Inflammatory macrophage treated with lipopolysaccharide for 1 hour (primary cell): ENCODE measurements at regions not wholly inside any gene's neighbourhood (a gene's known extent, or its start where the extent isn't known, plus 50 kb on each side); places are given as distances from the start of the nearest gene placed in this dataset.
"Not testable (repeated sequence)": the region's sequence is repeated elsewhere in the genome, so short reads cannot be mapped to it uniquely, and the experiment has no call there.

Experiments
- DNase-seq, 2 donors: peaks; one replicate each; pipeline ENCODE4 v3.0.0-alpha.2; 2020 to 2022

- DNase-seq: no peak
Measured at GRCh38 chr5:36435516-36435915, 133.8 kb upstream of the RANBP3L start.

- no peak for DNase-seq
Measured at GRCh38 chr5:36436306-36436705, 134.6 kb upstream of the RANBP3L start.

- DNase-seq: no peak
Measured at GRCh38 chr5:36438765-36439561, 137.3 kb upstream of the RANBP3L start.

- DNase-seq: no peak
Measured at GRCh38 chr5:36440300-36440699, 138.6 kb upstream of the RANBP3L start.

DNA sequence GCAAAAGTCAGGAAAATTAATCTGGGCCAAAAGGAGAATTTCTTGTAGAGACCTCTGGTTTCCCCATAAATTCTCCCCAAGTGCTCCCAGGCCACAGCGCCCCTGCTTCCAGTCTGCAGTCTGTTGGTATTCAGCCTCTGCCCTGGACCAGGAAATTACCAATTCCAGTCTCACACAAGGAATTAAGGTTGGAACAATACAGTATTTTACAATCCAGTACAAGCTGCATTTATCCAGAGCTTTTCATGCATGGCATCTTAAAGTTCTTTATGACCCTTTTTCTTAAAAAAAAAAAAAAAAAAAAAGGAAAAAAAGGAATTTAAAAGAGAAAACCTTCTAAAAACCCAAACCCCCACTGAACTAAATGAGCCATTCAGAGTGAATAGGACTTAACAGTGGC is 139.6 kb upstream of the RANBP3L start:
- no peak for DNase-seq

DNA sequence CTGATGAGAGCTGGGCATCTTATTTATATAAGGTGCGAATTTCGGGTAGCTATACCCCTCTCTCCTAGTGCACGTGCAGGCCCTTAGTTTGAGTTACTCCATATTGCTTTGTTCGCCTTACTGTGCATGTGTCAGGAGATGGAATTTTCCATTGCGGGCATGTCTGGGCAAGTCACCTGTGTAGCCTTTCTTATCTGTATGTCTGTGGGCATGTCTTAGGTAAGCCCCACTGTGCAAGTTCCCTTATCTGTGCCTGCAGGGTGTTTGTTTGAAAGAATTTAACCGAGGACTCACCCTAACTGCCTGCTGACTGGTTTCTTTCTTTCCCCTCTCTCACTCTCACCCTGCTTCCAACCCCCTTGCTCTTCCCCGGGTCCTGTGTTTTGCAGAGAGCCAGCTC is 140.7 kb upstream of the RANBP3L start:
- DNase-seq: no peak

DNA sequence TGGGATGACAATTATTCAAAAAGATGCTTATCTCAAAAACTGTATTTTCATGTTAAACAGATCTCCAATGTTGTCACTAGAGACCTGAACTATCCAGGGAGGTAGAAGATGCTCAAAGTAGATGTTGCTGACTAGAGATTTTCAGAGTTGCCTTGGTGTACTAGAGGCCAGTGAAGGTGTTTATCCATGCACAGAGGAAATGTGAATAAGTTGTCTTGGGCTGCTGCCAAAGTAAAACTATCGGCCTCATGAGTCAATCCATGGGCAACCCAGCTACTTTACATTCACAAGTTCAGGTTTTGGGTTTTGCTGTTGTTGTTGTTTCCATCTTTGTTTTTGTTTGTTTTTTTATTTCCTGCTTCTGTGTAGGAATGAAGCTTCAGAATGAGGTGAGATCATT is 141.1 kb upstream of the RANBP3L start:
- no peak for DNase-seq

GRCh38 chr5:36443941-36444340 is 142.2 kb upstream of the RANBP3L start:
- no peak for DNase-seq

GRCh38 chr5:36444582-36445418 is 143.1 kb upstream of the RANBP3L start:
- DNase-seq: peak; percentile 6 to 7

- DNase-seq: no peak
Measured at GRCh38 chr5:36447776-36448175, 146.1 kb upstream of the RANBP3L start.

- DNase-seq: no peak
Measured at GRCh38 chr5:36450229-36451014, 148.7 kb upstream of the RANBP3L start.

- no peak for DNase-seq
Measured at GRCh38 chr5:36452424-36453006, 150.8 kb upstream of the RANBP3L start.

GRCh38 chr5:36457511-36458270 is 148.7 kb upstream of the SLC1A3 start:
- no peak for DNase-seq

GRCh38 chr5:36458746-36459145 is 147.7 kb upstream of the SLC1A3 start:
- DNase-seq: no peak

DNA sequence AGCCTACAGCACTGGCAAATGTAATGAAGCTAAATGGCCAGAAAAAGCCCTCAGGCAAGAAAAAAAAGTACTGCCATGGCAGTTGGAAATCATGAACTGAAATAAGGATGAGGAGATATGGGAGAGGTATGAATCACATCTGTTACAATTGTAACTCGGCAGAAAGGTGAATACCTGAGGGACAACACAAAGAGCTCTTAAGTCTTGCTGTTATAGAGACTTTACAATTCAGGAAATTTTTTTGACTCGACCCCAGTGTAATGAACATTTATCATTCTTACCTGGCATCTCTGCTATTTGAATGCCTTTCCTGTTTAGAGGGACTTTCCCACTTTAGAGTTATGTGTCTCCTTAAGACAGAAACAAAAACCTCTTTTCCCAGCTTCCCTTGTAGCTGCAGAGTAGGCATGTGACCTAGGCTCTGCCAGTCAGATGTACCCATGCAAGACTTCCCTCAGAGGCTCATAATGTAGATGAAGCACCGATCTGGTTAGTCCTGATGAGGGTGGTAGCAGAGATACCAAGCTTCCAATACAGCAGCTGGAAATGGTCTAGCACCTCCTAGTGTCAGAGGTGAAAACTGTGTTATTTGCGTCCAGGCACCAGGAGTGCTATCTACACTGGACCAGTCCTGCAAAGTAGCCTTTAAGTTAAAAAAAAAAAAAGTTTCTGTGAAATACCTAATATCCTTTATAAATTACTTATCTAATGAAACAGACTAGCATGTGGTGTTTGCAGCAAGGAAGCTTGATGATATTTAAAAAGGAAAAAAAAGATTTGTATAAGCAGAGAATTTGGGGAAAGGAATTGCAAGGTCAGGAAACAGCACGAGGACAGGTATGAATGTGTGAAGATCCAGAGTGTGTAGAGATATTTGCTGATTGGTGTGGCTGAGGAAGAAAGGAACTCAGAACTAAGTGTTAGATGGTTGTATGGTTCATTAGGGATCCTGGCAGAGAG is 146.9 kb upstream of the SLC1A3 start:
- peak; percentile 20 to 38 for DNase-seq

- no peak for DNase-seq
Measured at GRCh38 chr5:36462295-36463021, 143.9 kb upstream of the SLC1A3 start.

- DNase-seq: not testable (repeated sequence)
Measured at GRCh38 chr5:36475942-36476341, 130.5 kb upstream of the SLC1A3 start.

DNA sequence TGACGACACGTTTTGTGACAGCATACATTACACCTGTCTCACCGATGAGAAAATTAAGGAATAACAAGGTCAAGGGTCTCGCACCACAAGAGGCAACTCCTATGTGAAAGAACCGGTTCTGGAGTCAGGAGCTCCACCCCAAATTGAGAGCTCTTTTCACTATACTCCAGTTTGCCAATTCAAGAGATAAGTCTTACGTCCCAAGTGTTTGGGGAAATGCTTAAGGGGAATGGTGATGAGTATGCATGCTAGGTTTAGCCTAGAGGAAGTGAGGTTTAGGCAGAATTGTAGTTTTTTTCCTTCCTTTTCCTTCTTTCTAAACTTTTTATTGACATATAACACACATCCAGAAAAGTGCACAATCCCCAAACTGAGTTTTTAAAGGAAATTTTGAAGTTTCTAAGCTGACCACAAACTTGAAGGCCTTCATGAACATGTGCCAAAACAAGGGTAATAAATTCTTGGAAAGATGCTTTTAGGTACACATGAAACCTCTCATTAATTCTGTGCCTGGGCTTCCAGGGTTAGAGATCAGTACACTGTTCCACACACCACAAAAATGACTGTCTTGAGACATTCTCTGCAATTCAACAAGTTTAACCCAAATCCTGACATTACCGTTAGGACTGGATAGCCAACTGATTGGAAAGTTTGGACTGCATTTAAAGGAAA is 127.6 kb upstream of the SLC1A3 start:
- no peak for DNase-seq

DNA sequence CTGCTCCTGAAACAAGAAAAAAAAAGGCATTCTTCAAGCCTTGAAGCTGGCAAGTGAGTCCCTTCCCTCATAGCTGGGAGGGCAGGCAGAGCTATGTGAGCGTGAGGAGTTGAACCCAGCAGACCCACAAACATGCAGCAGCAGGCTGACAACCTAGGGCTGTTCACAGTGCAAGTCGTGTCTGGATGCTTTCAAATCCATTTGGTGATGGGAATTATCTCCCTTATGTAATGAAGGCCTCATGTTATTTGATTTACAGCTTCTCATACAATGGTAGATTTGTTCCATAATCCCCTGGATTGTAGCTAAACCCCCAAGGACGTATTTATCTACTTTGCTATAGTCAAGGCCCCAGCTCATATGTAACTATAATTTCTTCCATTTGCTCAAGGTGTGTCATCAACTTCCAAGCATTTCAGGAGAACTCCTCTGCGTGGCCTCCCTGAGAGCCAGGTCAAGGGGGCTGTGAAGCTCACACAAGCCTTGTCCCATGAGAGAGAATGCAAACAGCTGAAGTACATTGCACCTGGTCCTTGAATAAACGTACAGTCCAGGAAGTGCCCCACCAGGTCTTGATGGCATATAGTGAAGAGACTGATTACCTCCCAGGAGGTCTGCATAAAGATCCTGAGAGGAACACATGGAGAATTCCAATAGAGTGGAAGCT is 124.8 kb upstream of the SLC1A3 start:
- no peak for DNase-seq
